Peyer's patch (tissue), 4 donors: ENCODE measurements at regions not wholly inside any gene's neighbourhood (a gene's known extent, or its start where the extent isn't known, plus 50 kb on each side); places are given as distances from the start of the nearest gene placed in this dataset.

ENCODE experiments used
- CTCF ChIP-seq, 6 experiments: fragments of 450-650 bp in 4 of 6; fragments of 200-600 bp in 2 of 6; sonication (generic) in 1 of 6; IDR thresholded peaks; one replicate each; pipeline ENCODE4 v1.5.1; 2017 to 2019; ENCODE audit warnings: antibody characterized with exemption in 6 of 6, mild to moderate bottlenecking in 3 of 6, moderate library complexity in 1 of 6
- POLR2A ChIP-seq, 2 donors: fragments of 450-650 bp; IDR thresholded peaks; one replicate each; pipeline ENCODE4 v1.5.1; 2017; ENCODE audit warnings: antibody characterized with exemption in 2 of 2, mild to moderate bottlenecking in 2 of 2, moderate library complexity in 2 of 2

GRCh38 chr21:38905752-38906151 is 100.0 kb downstream of the ETS2 start:
- no peak for TF ChIP-seq CTCF (IDR thresholded peaks at IDR 0.05)
- TF ChIP-seq POLR2A (IDR thresholded peaks at IDR 0.05) = no peak
